IPS-20b (cell line): ENCODE measurements at regions not wholly inside any gene's neighbourhood (a gene's known extent, or its start where the extent isn't known, plus 50 kb on each side); places are given as distances from the start of the nearest gene placed in this dataset.

Experiments used
- H3K27ac ChIP-seq: one replicate; pipeline ENCODE4 v1.5.1; 2013; ENCODE audit warnings: low read length
- H3K27me3 ChIP-seq: 2 replicates; pipeline ENCODE4 v1.6.1; 2013; ENCODE audit warnings: mild to moderate bottlenecking, low read length, inconsistent platforms; ENCODE audit not compliant: insufficient read depth
- H3K36me3 ChIP-seq: 2 replicates; pipeline ENCODE4 v1.6.1; 2013; ENCODE audit warnings: low read depth, mild to moderate bottlenecking, inconsistent platforms, low read length, moderate library complexity; ENCODE audit not compliant: insufficient read depth
- H3K4me1 ChIP-seq: 2 replicates; pipeline ENCODE4 v1.6.1; 2013; ENCODE audit warnings: mild to moderate bottlenecking, control low read depth, inconsistent platforms, low read length, moderate library complexity; ENCODE audit not compliant: insufficient read depth
- H3K4me3 ChIP-seq: 2 replicates; pipeline ENCODE4 v1.5.1; 2013; ENCODE audit warnings: mild to moderate bottlenecking, low read length, inconsistent platforms
- H3K9ac ChIP-seq: 2 replicates; pipeline ENCODE4 v1.6.1; 2013; ENCODE audit warnings: low read depth, mild to moderate bottlenecking, inconsistent platforms, low read length, moderate library complexity
- H3K9me3 ChIP-seq: 2 replicates; pipeline ENCODE4 v1.6.1; 2013; ENCODE audit warnings: mild to moderate bottlenecking, low read depth, low read length, inconsistent platforms; ENCODE audit not compliant: insufficient read depth

- H3K27ac ChIP-seq, result no peak overlapping the region
Measured at GRCh38 chrX:139207655-139208054, 322.9 kb upstream of the F9 start.

GRCh38 chrX:139206914-139207313 is 323.6 kb upstream of the F9 start:
- peaks cover 90% of the 10 kb centered on the region for H3K27me3 ChIP-seq

More at GRCh38 chrX:139207655-139208054, 322.9 kb upstream of the F9 start:
- H3K4me3 ChIP-seq, result no peak overlapping the region
- H3K27me3 ChIP-seq, result peaks cover 90% of the 10 kb centered on the region
- H3K36me3 ChIP-seq, result no peaks in the 10 kb centered on the region
- no peak overlapping the region for H3K9ac ChIP-seq
- peaks cover 6% of the 10 kb centered on the region; the same call in 1 of the 2 replicates for H3K4me1 ChIP-seq
- H3K9me3 ChIP-seq, result no peaks in the 10 kb centered on the region

DNA sequence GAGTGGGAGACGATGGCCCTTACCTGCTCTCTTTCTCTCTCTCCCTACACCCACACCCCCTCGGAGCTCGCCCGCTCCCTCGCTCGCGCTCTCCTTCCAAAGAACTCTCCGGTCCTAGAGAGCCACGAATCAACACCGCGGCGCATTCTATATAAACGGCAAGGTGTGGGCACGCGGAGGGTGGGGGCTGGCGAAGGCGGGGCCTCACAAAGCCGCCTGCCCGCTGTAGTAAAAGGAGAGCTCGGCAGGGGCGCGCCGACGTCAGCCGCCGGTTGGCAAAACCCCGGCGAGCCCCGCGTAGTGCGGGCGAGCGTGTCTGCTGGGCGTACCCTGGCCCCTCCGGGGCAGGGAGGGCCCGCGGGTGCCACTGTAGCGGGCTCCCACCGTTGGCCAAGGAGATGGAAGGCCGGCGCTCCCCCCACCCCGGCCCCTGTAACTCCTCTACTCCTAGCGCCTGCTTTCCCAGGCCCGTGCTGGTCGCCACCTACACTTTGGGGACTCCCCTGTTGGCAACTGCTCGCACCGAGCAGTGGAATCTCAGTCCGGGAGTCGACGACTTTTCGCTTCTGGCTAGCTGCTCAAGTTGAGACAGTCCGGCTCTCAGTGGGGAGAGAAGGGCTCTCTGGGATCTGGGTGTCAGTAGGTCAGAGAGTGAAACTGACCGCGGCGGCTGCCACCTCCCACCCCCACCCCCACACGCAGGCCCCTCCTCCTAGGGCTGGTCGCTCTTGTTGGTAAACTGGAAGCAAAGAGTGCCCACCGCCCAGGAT is 325.5 kb upstream of the F9 start:
- Histone ChIP-seq H3K36me3 (no peaks in the 10 kb centered on the region), H3K9me3 (no peaks in the 10 kb centered on the region), H3K9ac (peak overlapping the region; percentile 45; the same call in 1 of the 2 replicates), H3K4me1 (peaks cover 2% of the 10 kb centered on the region; the same call in 1 of the 2 replicates), H3K27ac (no peak overlapping the region), H3K4me3 (peak overlapping the region; percentile 64), H3K27me3 (peaks cover 100% of the 10 kb centered on the region)

More at GRCh38 chrX:139206914-139207313, 323.6 kb upstream of the F9 start:
- H3K4me3 ChIP-seq, result no peak overlapping the region
- H3K27ac ChIP-seq, result no peak overlapping the region
- H3K9ac ChIP-seq, result no peak overlapping the region
- no peaks in the 10 kb centered on the region for H3K36me3 ChIP-seq
- H3K4me1 ChIP-seq, result peaks cover 7% of the 10 kb centered on the region; the same call in 1 of the 2 replicates
- H3K9me3 ChIP-seq, result no peaks in the 10 kb centered on the region

DNA sequence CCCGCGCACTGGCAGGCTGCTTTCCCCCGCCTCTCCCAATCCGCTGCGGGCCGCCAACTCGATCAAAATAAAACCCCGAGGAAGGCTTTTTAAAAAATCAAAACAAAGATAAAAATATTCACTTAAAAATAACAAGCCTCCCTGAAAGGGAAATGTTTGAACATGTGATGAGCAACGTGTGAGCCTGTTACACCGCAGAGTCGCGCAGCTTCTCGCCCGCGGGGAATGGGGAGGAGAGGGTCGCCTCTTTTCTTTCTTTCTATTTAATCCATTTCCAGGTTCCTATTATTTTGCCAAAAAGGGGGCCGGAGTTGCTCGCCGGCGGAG is 326.0 kb upstream of the F9 start:
- H3K4me1 ChIP-seq, result peaks cover 2% of the 10 kb centered on the region; the same call in 1 of the 2 replicates
- peaks cover 100% of the 10 kb centered on the region for H3K27me3 ChIP-seq
- no peak overlapping the region for H3K27ac ChIP-seq
- H3K36me3 ChIP-seq, result no peaks in the 10 kb centered on the region
- no peaks in the 10 kb centered on the region for H3K9me3 ChIP-seq
- H3K9ac ChIP-seq, result peak overlapping the region; percentile 45; the same call in 1 of the 2 replicates
- peak overlapping the region; percentile 64 for H3K4me3 ChIP-seq

- H3K9me3 ChIP-seq, result no peaks in the 10 kb centered on the region
- H3K36me3 ChIP-seq, result no peaks in the 10 kb centered on the region
- no peak overlapping the region; the same call in 1 of the 2 replicates for H3K9ac ChIP-seq
- peaks cover 2% of the 10 kb centered on the region; the same call in 1 of the 2 replicates for H3K4me1 ChIP-seq
- H3K27ac ChIP-seq, result no peak overlapping the region
- peaks cover 100% of the 10 kb centered on the region for H3K27me3 ChIP-seq
- peak overlapping the region; percentile 64 for H3K4me3 ChIP-seq
Measured at GRCh38 chrX:139203651-139204570, 326.6 kb upstream of the F9 start.

DNA sequence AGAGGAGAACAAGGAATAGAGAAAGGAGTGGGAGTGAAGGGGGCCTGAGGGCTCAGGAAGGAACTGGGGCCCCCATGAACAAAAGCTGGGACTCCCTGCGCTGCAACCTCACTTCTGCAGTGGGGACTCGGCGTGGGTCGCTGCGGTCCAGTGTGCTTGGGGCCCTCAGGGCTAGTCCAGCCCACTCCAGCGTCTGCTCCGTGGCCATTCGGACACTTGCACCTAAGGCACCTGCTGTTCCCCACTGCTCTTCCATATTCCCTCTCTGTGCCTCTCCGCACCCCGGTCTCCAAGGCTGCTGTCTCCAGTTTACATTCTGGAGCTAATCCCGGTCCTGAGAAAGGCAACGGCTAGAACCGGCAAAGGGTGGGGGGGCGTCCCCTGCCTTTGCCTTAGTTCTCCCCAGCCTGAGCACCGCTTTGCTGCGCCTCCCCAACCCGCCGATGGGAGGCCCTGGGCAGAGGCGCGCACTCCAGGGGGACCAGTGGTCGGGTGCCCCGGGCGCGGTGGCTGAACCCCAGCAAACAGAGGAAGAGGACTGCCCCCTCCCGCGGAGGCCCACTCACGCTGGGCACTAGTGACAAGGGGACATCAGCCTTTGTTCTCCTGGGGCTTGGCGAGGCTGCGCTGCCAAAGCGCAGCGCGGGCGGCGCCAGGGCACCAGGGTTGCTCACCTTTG is 327.7 kb upstream of the F9 start:
- Histone ChIP-seq H3K9ac (no peak overlapping the region), H3K9me3 (no peaks in the 10 kb centered on the region), H3K4me3 (peak overlapping the region; percentile 57; the same call in 1 of the 2 replicates), H3K27me3 (peaks cover 100% of the 10 kb centered on the region), H3K27ac (no peak overlapping the region), H3K36me3 (no peaks in the 10 kb centered on the region), H3K4me1 (peaks cover 2% of the 10 kb centered on the region; the same call in 1 of the 2 replicates)

- H3K27me3 ChIP-seq, result peaks cover 96% of the 10 kb centered on the region
- H3K9me3 ChIP-seq, result no peaks in the 10 kb centered on the region
- peaks cover 2% of the 10 kb centered on the region; the same call in 1 of the 2 replicates for H3K4me1 ChIP-seq
- H3K4me3 ChIP-seq, result no peak overlapping the region
- H3K36me3 ChIP-seq, result no peaks in the 10 kb centered on the region
- no peak overlapping the region for H3K9ac ChIP-seq
- no peak overlapping the region for H3K27ac ChIP-seq
Measured at GRCh38 chrX:139201924-139202323, 328.6 kb upstream of the F9 start.

DNA sequence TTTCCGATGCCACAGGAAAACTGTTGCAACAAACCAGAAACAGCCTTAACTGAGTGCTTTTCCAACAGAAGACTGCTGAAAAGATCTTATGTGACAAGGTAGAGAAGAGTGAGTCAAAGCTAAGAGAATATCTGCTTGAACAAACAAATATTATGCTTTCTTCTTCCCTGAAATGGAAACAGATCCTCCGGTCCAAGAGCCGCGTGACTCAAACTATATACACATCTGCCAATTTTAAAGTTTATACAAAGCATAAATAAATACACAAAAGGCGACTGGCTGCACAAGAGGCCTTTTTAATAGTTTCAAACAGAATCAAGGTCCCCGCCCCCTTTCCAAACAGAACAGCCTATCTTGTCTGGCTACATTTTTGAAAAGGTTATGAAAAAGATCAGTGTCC is 329.7 kb upstream of the F9 start:
- Histone ChIP-seq H3K27ac (no peak overlapping the region), H3K9ac (no peak overlapping the region), H3K27me3 (peaks cover 96% of the 10 kb centered on the region), H3K4me1 (peaks cover 2% of the 10 kb centered on the region; the same call in 1 of the 2 replicates), H3K9me3 (no peaks in the 10 kb centered on the region), H3K36me3 (no peaks in the 10 kb centered on the region), H3K4me3 (no peak overlapping the region)

DNA sequence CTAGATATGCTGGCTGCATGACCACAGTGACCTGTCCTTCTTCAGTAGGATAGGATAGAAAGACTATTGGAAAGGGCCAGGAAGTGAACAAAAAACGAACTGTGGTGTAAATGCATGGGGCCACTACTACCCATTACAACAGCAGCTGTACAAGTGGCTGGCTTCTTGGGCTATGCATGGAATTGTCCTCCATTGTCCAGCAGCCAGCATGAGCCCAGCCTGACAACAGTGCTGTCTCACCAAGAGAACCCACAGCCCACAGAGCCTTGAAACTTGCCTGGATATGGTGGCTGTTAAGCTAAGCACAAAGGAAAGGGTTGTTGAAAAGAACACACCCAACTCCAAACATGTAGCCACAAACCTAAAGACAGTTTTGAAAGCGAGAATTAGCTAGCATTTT is 330.2 kb upstream of the F9 start:
- H3K36me3 ChIP-seq, result no peaks in the 10 kb centered on the region
- peaks cover 96% of the 10 kb centered on the region for H3K27me3 ChIP-seq
- H3K4me1 ChIP-seq, result peaks cover 2% of the 10 kb centered on the region; the same call in 1 of the 2 replicates
- no peaks in the 10 kb centered on the region for H3K9me3 ChIP-seq
- H3K4me3 ChIP-seq, result no peak overlapping the region
- no peak overlapping the region for H3K27ac ChIP-seq
- no peak overlapping the region for H3K9ac ChIP-seq

DNA sequence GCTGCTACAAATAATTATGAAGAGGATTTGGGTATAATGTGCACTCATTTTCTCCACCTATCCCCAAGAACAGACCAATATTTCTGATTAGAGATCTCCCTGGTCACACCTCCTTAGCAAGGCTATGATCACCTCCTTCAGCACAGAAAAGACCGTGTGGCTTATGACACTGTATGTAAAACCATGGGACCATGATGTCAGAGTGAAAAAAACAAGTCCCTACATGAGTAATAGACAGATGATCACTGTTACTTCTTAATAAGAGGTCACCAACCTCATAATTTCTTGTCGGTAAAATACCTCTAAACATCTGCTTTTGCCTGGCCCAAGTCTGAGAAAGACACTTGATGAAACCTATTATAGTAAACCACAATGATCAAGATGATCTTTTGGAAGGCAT is 330.6 kb upstream of the F9 start:
- Histone ChIP-seq H3K9ac (no peak overlapping the region), H3K4me3 (no peak overlapping the region), H3K36me3 (no peaks in the 10 kb centered on the region), H3K9me3 (no peaks in the 10 kb centered on the region), H3K4me1 (peaks cover 2% of the 10 kb centered on the region; the same call in 1 of the 2 replicates), H3K27ac (no peak overlapping the region), H3K27me3 (peaks cover 96% of the 10 kb centered on the region)

- H3K27me3 ChIP-seq, result peaks cover 96% of the 10 kb centered on the region
- no peak overlapping the region for H3K4me3 ChIP-seq
- no peaks in the 10 kb centered on the region for H3K9me3 ChIP-seq
Measured at GRCh38 chrX:139198936-139199335, 331.6 kb upstream of the F9 start.

More at GRCh38 chrX:139198936-139199335, 331.6 kb upstream of the F9 start:
- Histone ChIP-seq H3K4me1 (peaks cover 2% of the 10 kb centered on the region; the same call in 1 of the 2 replicates), H3K27ac (no peak overlapping the region), H3K36me3 (no peaks in the 10 kb centered on the region), H3K9ac (no peak overlapping the region)
